CD14-positive monocyte (primary cell): ENCODE measurements at regions not wholly inside any gene's neighbourhood (a gene's known extent, or its start where the extent isn't known, plus 50 kb on each side); places are given as distances from the start of the nearest gene placed in this dataset.

Experiments
- DNase-seq, 3 donors: peaks; one replicate each; pipeline ENCODE4 v3.0.0-alpha.2; 2011 to 2022
- H2AFZ ChIP-seq: 2 replicates; pipeline ENCODE4 v1.6.0; 2012; ENCODE audit warnings: mild to moderate bottlenecking, low read depth, low read length, inconsistent platforms; ENCODE audit not compliant: insufficient read depth, poor library complexity, severe bottlenecking
- H3K27ac ChIP-seq, 2 donors: 1 replicate in 1 of 2; 2 replicates in 1 of 2; pipeline ENCODE4 v1.5.1; 2012 to 2013; ENCODE audit warnings: low read length in 2 of 2, control low read depth in 1 of 2, inconsistent platforms in 1 of 2, low read depth in 1 of 2, mild to moderate bottlenecking in 1 of 2
- H3K27me3 ChIP-seq, 2 donors: one replicate each; pipeline versions ENCODE4 v1.6.0 to v1.6.1; 2011 to 2013; ENCODE audit warnings: low read length in 2 of 2; ENCODE audit not compliant: control insufficient read depth in 2 of 2, insufficient read depth in 2 of 2
- H3K36me3 ChIP-seq, 2 donors: replicated peaks in 1 of 2; 1 replicate in 1 of 2; 2 replicates in 1 of 2; pipeline versions ENCODE4 v1.5.1 to v1.6.1; 2012 to 2013; ENCODE audit warnings: low read length in 2 of 2, control low read depth in 1 of 2, inconsistent platforms in 1 of 2, mild to moderate bottlenecking in 1 of 2; ENCODE audit not compliant: insufficient read depth in 2 of 2, control insufficient read depth in 1 of 2
- H3K4me1 ChIP-seq, 2 donors: 1 replicate in 1 of 2; 2 replicates in 1 of 2; pipeline versions ENCODE4 v1.5.1 to v1.6.1; 2012 to 2013; ENCODE audit warnings: low read length in 2 of 2, control low read depth in 1 of 2, inconsistent platforms in 1 of 2, mild to moderate bottlenecking in 1 of 2, moderate library complexity in 1 of 2; ENCODE audit not compliant: insufficient read depth in 2 of 2, control insufficient read depth in 1 of 2
- H3K4me2 ChIP-seq: replicated peaks from 2 replicates; pipeline ENCODE3; 2012; ENCODE audit warnings: low read length, moderate library complexity, mild to moderate bottlenecking; ENCODE audit not compliant: poor library complexity, severe bottlenecking; ENCODE audit errors: extremely low read depth
- H3K4me3 ChIP-seq, 3 experiments: fragments of 200-600 bp in 1 of 3; sonication (generic) in 1 of 3; replicated peaks in 1 of 3; 1 replicate in 2 of 3; 2 replicates in 1 of 3; pipeline ENCODE4 v1.5.1; 2011 to 2013; ENCODE audit warnings: low read length in 3 of 3, mild to moderate bottlenecking in 3 of 3, control low read depth in 2 of 3, low read depth in 2 of 3, inconsistent platforms in 1 of 3, moderate library complexity in 1 of 3
- H3K79me2 ChIP-seq: 2 replicates; pipeline ENCODE4 v1.6.0; 2012; ENCODE audit warnings: mild to moderate bottlenecking, control low read depth, inconsistent platforms, low read length, moderate library complexity; ENCODE audit not compliant: insufficient read depth
- H3K9ac ChIP-seq: 2 replicates; pipeline ENCODE4 v1.6.0; 2017; ENCODE audit warnings: low read length, mild to moderate bottlenecking; ENCODE audit not compliant: insufficient read depth, poor library complexity, severe bottlenecking
- H3K9me3 ChIP-seq, 2 donors: replicated peaks in 1 of 2; 1 replicate in 1 of 2; 2 replicates in 1 of 2; pipeline versions ENCODE4 v1.5.1 to v1.6.1; 2012 to 2013; ENCODE audit warnings: low read length in 2 of 2, control low read depth in 1 of 2; ENCODE audit not compliant: control insufficient read depth in 1 of 2, insufficient read depth in 1 of 2
- H4K20me1 ChIP-seq: 2 replicates; pipeline ENCODE4 v1.6.0; 2012; ENCODE audit warnings: mild to moderate bottlenecking, low read length, control low read depth, moderate library complexity; ENCODE audit not compliant: insufficient read depth
- H3K27ac Mint-ChIP-seq, 7 donors: one replicate each; pipeline ENCODE4 v1.8.0; 2020; ENCODE audit warnings: mild to moderate bottlenecking in 7 of 7, mixed read lengths in 7 of 7, moderate library complexity in 6 of 7, inconsistent platforms in 2 of 7
- H3K27me3 Mint-ChIP-seq, 3 donors: one replicate each; pipeline ENCODE4 v1.8.0; 2021 to 2022; ENCODE audit warnings: low read depth in 3 of 3, mild to moderate bottlenecking in 3 of 3, mixed read lengths in 3 of 3, moderate library complexity in 3 of 3, inconsistent platforms in 1 of 3
- H3K36me3 Mint-ChIP-seq, 2 donors: one replicate each; pipeline ENCODE4 v1.8.0; 2020; ENCODE audit warnings: mixed read lengths in 2 of 2, inconsistent platforms in 1 of 2, mild to moderate bottlenecking in 1 of 2
- H3K4me1 Mint-ChIP-seq: one replicate; pipeline ENCODE4 v1.8.0; 2020; ENCODE audit warnings: mild to moderate bottlenecking, mixed read lengths
- H3K4me3 Mint-ChIP-seq, 2 donors: one replicate each; pipeline ENCODE4 v1.8.0; 2020; ENCODE audit warnings: mild to moderate bottlenecking in 2 of 2, mixed read lengths in 2 of 2, moderate library complexity in 1 of 2
- H3K9me3 Mint-ChIP-seq, 7 donors: one replicate each; pipeline ENCODE4 v1.8.0; 2020 to 2022; ENCODE audit warnings: mixed read lengths in 7 of 7, mild to moderate bottlenecking in 6 of 7, moderate library complexity in 6 of 7, inconsistent platforms in 2 of 7
- WGBS: methylation state at CpG from one replicate; pipeline ENCODE4 v1.1.5; 2013; ENCODE audit warnings: missing lambda C conversion rate; ENCODE audit not compliant: insufficient coverage; 5-methylcytosine and 5-hydroxymethylcytosine counted together
- intact Hi-C, 2 donors: fragments of 100-400 bp; cut with micrococcal nuclease; formaldehyde crosslinking; loops; one replicate each; pipeline versions ENCODE4 v1.15.0 to v1.15.1; 2023
- TF ChIP-seq, protein P1 (sequence below): fragments of 200-600 bp; IDR thresholded peaks from one replicate; pipeline ENCODE4 v1.8.0; 2022; ENCODE audit warnings: antibody characterized with exemption, mild to moderate bottlenecking

DNA sequence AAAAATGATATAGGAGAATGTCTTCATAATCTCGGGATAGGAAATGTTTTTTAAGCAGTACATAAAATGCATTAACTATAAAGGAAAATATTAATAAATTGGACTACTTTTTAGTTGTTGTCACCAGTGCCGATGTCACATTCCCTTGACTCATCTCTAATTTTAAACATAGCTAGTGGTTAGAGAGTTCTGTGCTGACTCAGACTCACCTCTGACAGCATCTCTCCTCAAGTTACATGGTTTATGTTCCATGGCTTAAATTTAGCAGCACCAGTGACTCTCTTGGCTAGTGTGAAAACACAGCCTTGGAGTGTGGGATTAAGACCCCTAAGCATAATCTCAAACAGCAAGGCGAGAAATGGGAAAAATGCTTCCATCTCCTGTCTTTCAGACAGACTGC lies 311.8 kb upstream of the MMS22L start:
- Mint-ChIP-seq H3K4me1 (no peaks in the 10 kb centered on the region), H3K27ac (no peak overlapping the region), H3K27me3 (peaks cover 0 to 4% (median 0%) of the 10 kb centered on the region in 3 donors), H3K36me3 (no peaks in the 10 kb centered on the region), H3K9me3 (peaks cover 0 to 2% (median 0%) of the 10 kb centered on the region in 7 donors), H3K4me3 (no peak overlapping the region)
- intact Hi-C loops, result no loop called here
- Histone ChIP-seq H2AFZ (no peak overlapping the region), H3K79me2 (no peaks in the 10 kb centered on the region), H3K4me2 (no peak overlapping the region), H3K27me3 (no peaks in the 10 kb centered on the region), H4K20me1 (no peaks in the 10 kb centered on the region), H3K4me3 (no peak overlapping the region), H3K9ac (no peak overlapping the region), H3K4me1 (no peaks in the 10 kb centered on the region), H3K9me3 (no peaks in the 10 kb centered on the region), H3K27ac (no peak overlapping the region), H3K36me3 (no peaks in the 10 kb centered on the region)
- WGBS, result 83% methylated on average over 1 of the region's 3 CpGs
- DNase-seq, result no peak
- TF ChIP-seq, protein P1, sequence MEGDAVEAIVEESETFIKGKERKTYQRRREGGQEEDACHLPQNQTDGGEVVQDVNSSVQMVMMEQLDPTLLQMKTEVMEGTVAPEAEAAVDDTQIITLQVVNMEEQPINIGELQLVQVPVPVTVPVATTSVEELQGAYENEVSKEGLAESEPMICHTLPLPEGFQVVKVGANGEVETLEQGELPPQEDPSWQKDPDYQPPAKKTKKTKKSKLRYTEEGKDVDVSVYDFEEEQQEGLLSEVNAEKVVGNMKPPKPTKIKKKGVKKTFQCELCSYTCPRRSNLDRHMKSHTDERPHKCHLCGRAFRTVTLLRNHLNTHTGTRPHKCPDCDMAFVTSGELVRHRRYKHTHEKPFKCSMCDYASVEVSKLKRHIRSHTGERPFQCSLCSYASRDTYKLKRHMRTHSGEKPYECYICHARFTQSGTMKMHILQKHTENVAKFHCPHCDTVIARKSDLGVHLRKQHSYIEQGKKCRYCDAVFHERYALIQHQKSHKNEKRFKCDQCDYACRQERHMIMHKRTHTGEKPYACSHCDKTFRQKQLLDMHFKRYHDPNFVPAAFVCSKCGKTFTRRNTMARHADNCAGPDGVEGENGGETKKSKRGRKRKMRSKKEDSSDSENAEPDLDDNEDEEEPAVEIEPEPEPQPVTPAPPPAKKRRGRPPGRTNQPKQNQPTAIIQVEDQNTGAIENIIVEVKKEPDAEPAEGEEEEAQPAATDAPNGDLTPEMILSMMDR, result no peak

- no peaks in the 10 kb centered on the region for H3K27me3 Mint-ChIP-seq
- Histone ChIP-seq H3K9ac (no peak overlapping the region), H3K4me2 (no peak overlapping the region), H3K79me2 (no peaks in the 10 kb centered on the region), H3K27ac (no peak overlapping the region), H3K36me3 (no peaks in the 10 kb centered on the region), H3K9me3 (no peaks in the 10 kb centered on the region), H3K4me1 (no peaks in the 10 kb centered on the region), H3K4me3 (no peak overlapping the region), H3K27me3 (no peaks in the 10 kb centered on the region), H4K20me1 (no peaks in the 10 kb centered on the region), H2AFZ (no peak overlapping the region)
- H3K36me3 Mint-ChIP-seq, result no peaks in the 10 kb centered on the region
- intact Hi-C loops, result no loop called here
- H3K27ac Mint-ChIP-seq, result no peak overlapping the region
- TF ChIP-seq, protein P1, result no peak
- no peaks in the 10 kb centered on the region for H3K4me1 Mint-ChIP-seq
- H3K9me3 Mint-ChIP-seq, result peaks cover 0 to 3% (median 0%) of the 10 kb centered on the region in 7 donors
- DNase-seq, result no peak
- H3K4me3 Mint-ChIP-seq, result no peak overlapping the region
Observed at GRCh38 chr6:97621111-97621510, 338.1 kb upstream of the MMS22L start.
